Right lobe of liver (tissue), 4 donors: ENCODE measurements at regions not wholly inside any gene's neighbourhood (a gene's known extent, or its start where the extent isn't known, plus 50 kb on each side); places are given as distances from the start of the nearest gene placed in this dataset.

Experiments
- CTCF ChIP-seq, 4 donors: fragments of 200-600 bp in 3 of 4; fragments of 450-650 bp in 1 of 4; IDR thresholded peaks; one replicate each; pipeline versions ENCODE4 v1.5.1 to v1.8.0; 2016 to 2022; ENCODE audit warnings: antibody characterized with exemption in 4 of 4, mild to moderate bottlenecking in 2 of 4
- POLR2A ChIP-seq: fragments of 450-650 bp; IDR thresholded peaks from one replicate; pipeline ENCODE4 v1.6.1; 2017; ENCODE audit warnings: antibody characterized with exemption, mild to moderate bottlenecking
- donor health status: DM: no; HTN: no; CAD: no.
- donor health status: DM: no; HTN: no; CAD: no.
- donor health status: DM: no; HTN: yes; CAD: no.

DNA sequence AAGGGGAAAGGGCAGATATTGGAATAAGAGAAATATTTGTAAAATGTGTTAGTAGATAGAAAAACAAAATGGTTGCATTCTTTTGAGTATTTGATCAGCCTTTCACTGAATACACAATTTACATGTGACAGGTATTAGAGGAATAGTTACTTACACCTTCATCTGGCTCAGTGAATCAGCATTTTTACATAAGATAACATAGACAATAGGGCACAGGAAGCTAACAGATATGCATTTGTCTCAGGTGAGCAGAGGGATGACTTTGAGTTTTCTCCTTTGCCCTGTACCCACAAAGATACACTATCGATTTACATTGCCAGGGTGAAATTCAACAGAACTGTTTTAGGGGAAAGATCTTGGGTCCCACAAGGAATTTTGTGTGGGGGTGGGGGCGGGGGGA, 373.1 kb upstream of the NETO1 start:
- TF ChIP-seq CTCF (IDR thresholded peaks at IDR 0.05) = no peak
- TF ChIP-seq POLR2A = no peak
